ENCODE measurements at regions not wholly inside any gene's neighbourhood (a gene's known extent, or its start where the extent isn't known, plus 50 kb on each side); places are given as distances from the start of the nearest gene placed in this dataset.

- DNase-seq (ENCODE audit: low read depth, low spot score) = no peak
- in situ Hi-C loops (cut with HindIII; ENCODE audit: low pct_unique_long_range_greater_than_20kb, low sequenced_read_pairs) = no loop called here
Observed at GRCh38 chr18:73784853-73785252, 362.8 kb downstream of the FBXO15 start.

- DNase-seq (ENCODE audit: low read depth, low spot score) = peak; percentile 14
- in situ Hi-C loops (cut with HindIII; ENCODE audit: low pct_unique_long_range_greater_than_20kb, low sequenced_read_pairs) = no loop called here
Observed at GRCh38 chr18:73782405-73782804, 365.2 kb downstream of the FBXO15 start.

GRCh38 chr18:73780218-73780617, 367.4 kb downstream of the FBXO15 start:
- no peak for DNase-seq (ENCODE audit: low read depth, low spot score)
- in situ Hi-C loops (cut with HindIII; ENCODE audit: low pct_unique_long_range_greater_than_20kb, low sequenced_read_pairs) = no loop called here

GRCh38 chr18:73778032-73778359, 369.6 kb downstream of the FBXO15 start:
- in situ Hi-C loops (cut with HindIII; ENCODE audit: low pct_unique_long_range_greater_than_20kb, low sequenced_read_pairs) = no loop called here
- no peak for DNase-seq (ENCODE audit: low read depth, low spot score)

- no peak for DNase-seq (ENCODE audit: low read depth, low spot score)
- in situ Hi-C loops (cut with HindIII; ENCODE audit: low pct_unique_long_range_greater_than_20kb, low sequenced_read_pairs) = no loop called here
Observed at GRCh38 chr18:73777356-73778031, 370.1 kb downstream of the FBXO15 start.

GRCh38 chr18:73774811-73775509, 372.7 kb downstream of the FBXO15 start:
- in situ Hi-C loops (cut with HindIII; ENCODE audit: low pct_unique_long_range_greater_than_20kb, low sequenced_read_pairs) = no loop called here
- DNase-seq (ENCODE audit: low read depth, low spot score) = peak; percentile 45

GRCh38 chr18:73768043-73768442, 379.6 kb downstream of the FBXO15 start:
- in situ Hi-C loops (cut with HindIII; ENCODE audit: low pct_unique_long_range_greater_than_20kb, low sequenced_read_pairs) = no loop called here
- no peak for DNase-seq (ENCODE audit: low read depth, low spot score)

- in situ Hi-C loops (cut with HindIII; ENCODE audit: low pct_unique_long_range_greater_than_20kb, low sequenced_read_pairs) = no loop called here
Observed at GRCh38 chr18:73766910-73767515, 380.6 kb downstream of the FBXO15 start.

GRCh38 chr18:73758446-73758845, 389.2 kb downstream of the FBXO15 start:
- in situ Hi-C loops (cut with HindIII; ENCODE audit: low pct_unique_long_range_greater_than_20kb, low sequenced_read_pairs) = no loop called here

More at GRCh38 chr18:73766910-73767515, 380.6 kb downstream of the FBXO15 start:
- DNase-seq (ENCODE audit: low read depth, low spot score) = no peak

GRCh38 chr18:73756256-73757091, 391.2 kb downstream of the FBXO15 start:
- in situ Hi-C loops (cut with HindIII; ENCODE audit: low pct_unique_long_range_greater_than_20kb, low sequenced_read_pairs) = no loop called here
- no peak for DNase-seq (ENCODE audit: low read depth, low spot score)

More at GRCh38 chr18:73758446-73758845, 389.2 kb downstream of the FBXO15 start:
- DNase-seq (ENCODE audit: low read depth, low spot score) = no peak

- in situ Hi-C loops (cut with HindIII; ENCODE audit: low pct_unique_long_range_greater_than_20kb, low sequenced_read_pairs) = no loop called here
- peak; percentile 1 for DNase-seq (ENCODE audit: low read depth, low spot score)
Observed at GRCh38 chr18:73752965-73753364, 394.7 kb downstream of the FBXO15 start.

GRCh38 chr18:73752546-73752945, 395.1 kb downstream of the FBXO15 start:
- no peak for DNase-seq (ENCODE audit: low read depth, low spot score)
- in situ Hi-C loops (cut with HindIII; ENCODE audit: low pct_unique_long_range_greater_than_20kb, low sequenced_read_pairs) = no loop called here

- in situ Hi-C loops (cut with HindIII; ENCODE audit: low pct_unique_long_range_greater_than_20kb, low sequenced_read_pairs) = no loop called here
- no peak for DNase-seq (ENCODE audit: low read depth, low spot score)
Observed at GRCh38 chr18:73750052-73750451, 397.6 kb downstream of the FBXO15 start.

GRCh38 chr18:73749304-73749703, 398.3 kb downstream of the FBXO15 start:
- no peak for DNase-seq (ENCODE audit: low read depth, low spot score)
- in situ Hi-C loops (cut with HindIII; ENCODE audit: low pct_unique_long_range_greater_than_20kb, low sequenced_read_pairs) = no loop called here

- DNase-seq (ENCODE audit: low read depth, low spot score) = no peak
- in situ Hi-C loops (cut with HindIII; ENCODE audit: low pct_unique_long_range_greater_than_20kb, low sequenced_read_pairs) = no loop called here
Observed at GRCh38 chr18:73748731-73749130, 398.9 kb downstream of the FBXO15 start.

GRCh38 chr18:73746101-73746500, 401.5 kb downstream of the FBXO15 start:
- no peak for DNase-seq (ENCODE audit: low read depth, low spot score)
- in situ Hi-C loops (cut with HindIII; ENCODE audit: low pct_unique_long_range_greater_than_20kb, low sequenced_read_pairs) = no loop called here

GRCh38 chr18:73742957-73743356, 404.7 kb downstream of the FBXO15 start:
- in situ Hi-C loops (cut with HindIII; ENCODE audit: low pct_unique_long_range_greater_than_20kb, low sequenced_read_pairs) = no loop called here
- no peak for DNase-seq (ENCODE audit: low read depth, low spot score)

- in situ Hi-C loops (cut with HindIII; ENCODE audit: low pct_unique_long_range_greater_than_20kb, low sequenced_read_pairs) = no loop called here
- DNase-seq (ENCODE audit: low read depth, low spot score) = no peak
Observed at GRCh38 chr18:73741946-73742345, 405.7 kb downstream of the FBXO15 start.
